Endodermal cell (in vitro differentiated cells): ENCODE measurements at regions not wholly inside any gene's neighbourhood (a gene's known extent, or its start where the extent isn't known, plus 50 kb on each side); places are given as distances from the start of the nearest gene placed in this dataset.

Experiments
- DNase-seq: peaks from one replicate; pipeline ENCODE4 v3.0.0-alpha.2; 2017
- H3K27ac ChIP-seq: 2 replicates; pipeline ENCODE4 v1.5.1; 2013; ENCODE audit warnings: mild to moderate bottlenecking, low read depth, low read length, moderate library complexity
- H3K27me3 ChIP-seq: 2 replicates; pipeline ENCODE4 v1.6.1; 2013; ENCODE audit warnings: mild to moderate bottlenecking, low read length, moderate library complexity; ENCODE audit not compliant: insufficient read depth, control insufficient read depth, poor library complexity, severe bottlenecking
- H3K36me3 ChIP-seq: 2 replicates; pipeline ENCODE4 v1.7.0; 2013; ENCODE audit warnings: mild to moderate bottlenecking, low read length, moderate library complexity; ENCODE audit not compliant: control insufficient read depth, insufficient read depth
- H3K4me1 ChIP-seq: one replicate; pipeline ENCODE4 v1.7.0; 2013; ENCODE audit warnings: low read length; ENCODE audit not compliant: control insufficient read depth, insufficient read depth
- H3K4me3 ChIP-seq: 2 replicates; pipeline ENCODE4 v1.5.1; 2013; ENCODE audit warnings: mild to moderate bottlenecking, low read length, moderate library complexity
- H3K9ac ChIP-seq: 2 replicates; pipeline ENCODE4 v1.6.1; 2013; ENCODE audit warnings: mild to moderate bottlenecking, low read length, moderate library complexity; ENCODE audit not compliant: poor library complexity, severe bottlenecking; ENCODE audit errors: extremely low read depth
- H3K9me3 ChIP-seq: 2 replicates; pipeline ENCODE4 v1.6.1; 2013; ENCODE audit warnings: mild to moderate bottlenecking, low read length, moderate library complexity; ENCODE audit not compliant: control insufficient read depth
- H3K27ac Mint-ChIP-seq: 2 replicates; pipeline ENCODE4 v1.8.0; 2020; ENCODE audit warnings: mixed read lengths
- H3K27me3 Mint-ChIP-seq: 2 replicates; pipeline ENCODE4 v1.8.0; 2021; ENCODE audit warnings: mild to moderate bottlenecking, mixed read lengths; ENCODE audit not compliant: insufficient read depth
- H3K36me3 Mint-ChIP-seq: 2 replicates; pipeline ENCODE4 v1.8.0; 2020; ENCODE audit warnings: low read depth, mixed read lengths
- H3K4me1 Mint-ChIP-seq: 2 replicates; pipeline ENCODE4 v1.8.0; 2020; ENCODE audit warnings: mixed read lengths
- H3K4me3 Mint-ChIP-seq: 2 replicates; pipeline ENCODE4 v1.8.0; 2020; ENCODE audit warnings: mild to moderate bottlenecking, moderate library complexity, mixed read lengths
- H3K9me3 Mint-ChIP-seq: 2 replicates; pipeline ENCODE4 v1.8.0; 2020; ENCODE audit warnings: mild to moderate bottlenecking, mixed read lengths
- WGBS, 2 experiments: methylation state at CpG; one replicate each; pipeline versions ENCODE4 v1.1.5 to v1.1.7; 2013; ENCODE audit warnings: missing lambda C conversion rate in 2 of 2, mixed read lengths in 1 of 2; ENCODE audit not compliant: insufficient coverage in 1 of 2, insufficient read length in 1 of 2; 5-methylcytosine and 5-hydroxymethylcytosine counted together
- TF ChIP-seq, protein P1 (sequence below): fragments of 200-600 bp; sonication (generic); conservative IDR thresholded peaks from 2 replicates; pipeline ENCODE4 v1.5.0; 2021; ENCODE audit warnings: antibody characterized with exemption, mild to moderate bottlenecking

- Histone ChIP-seq H3K27ac (no peak overlapping the region), H3K4me3 (no peak overlapping the region), H3K4me1 (peaks cover 3% of the 10 kb centered on the region), H3K27me3 (no peaks in the 10 kb centered on the region), H3K9me3 (peaks cover 5% of the 10 kb centered on the region), H3K36me3 (no peaks in the 10 kb centered on the region), H3K9ac (no peak overlapping the region)
- H3K4me1 Mint-ChIP-seq = peaks cover 12% of the 10 kb centered on the region
- H3K9me3 Mint-ChIP-seq = peaks cover 5% of the 10 kb centered on the region
- no peak overlapping the region for H3K4me3 Mint-ChIP-seq
- WGBS, 2 experiments = 100% methylated on average over 2 of the region's 2 CpGs; no CpG with 5 or more reads in 1 of the 2 experiments
- TF ChIP-seq, protein P1, sequence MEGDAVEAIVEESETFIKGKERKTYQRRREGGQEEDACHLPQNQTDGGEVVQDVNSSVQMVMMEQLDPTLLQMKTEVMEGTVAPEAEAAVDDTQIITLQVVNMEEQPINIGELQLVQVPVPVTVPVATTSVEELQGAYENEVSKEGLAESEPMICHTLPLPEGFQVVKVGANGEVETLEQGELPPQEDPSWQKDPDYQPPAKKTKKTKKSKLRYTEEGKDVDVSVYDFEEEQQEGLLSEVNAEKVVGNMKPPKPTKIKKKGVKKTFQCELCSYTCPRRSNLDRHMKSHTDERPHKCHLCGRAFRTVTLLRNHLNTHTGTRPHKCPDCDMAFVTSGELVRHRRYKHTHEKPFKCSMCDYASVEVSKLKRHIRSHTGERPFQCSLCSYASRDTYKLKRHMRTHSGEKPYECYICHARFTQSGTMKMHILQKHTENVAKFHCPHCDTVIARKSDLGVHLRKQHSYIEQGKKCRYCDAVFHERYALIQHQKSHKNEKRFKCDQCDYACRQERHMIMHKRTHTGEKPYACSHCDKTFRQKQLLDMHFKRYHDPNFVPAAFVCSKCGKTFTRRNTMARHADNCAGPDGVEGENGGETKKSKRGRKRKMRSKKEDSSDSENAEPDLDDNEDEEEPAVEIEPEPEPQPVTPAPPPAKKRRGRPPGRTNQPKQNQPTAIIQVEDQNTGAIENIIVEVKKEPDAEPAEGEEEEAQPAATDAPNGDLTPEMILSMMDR = no peak
- no peaks in the 10 kb centered on the region for H3K36me3 Mint-ChIP-seq
- DNase-seq = no peak
- H3K27ac Mint-ChIP-seq = no peak overlapping the region
- no peaks in the 10 kb centered on the region for H3K27me3 Mint-ChIP-seq
Measured at GRCh38 chr14:43778937-43779639, 728.0 kb downstream of the FSCB start.

GRCh38 chr14:43778570-43778936 lies 728.5 kb downstream of the FSCB start:
- Mint-ChIP-seq H3K4me3 (no peak overlapping the region), H3K9me3 (peaks cover 5% of the 10 kb centered on the region), H3K27me3 (no peaks in the 10 kb centered on the region), H3K27ac (no peak overlapping the region), H3K36me3 (no peaks in the 10 kb centered on the region), H3K4me1 (peaks cover 12% of the 10 kb centered on the region)
- H3K27me3 ChIP-seq = no peaks in the 10 kb centered on the region
- H3K36me3 ChIP-seq = no peaks in the 10 kb centered on the region
- no peak overlapping the region for H3K9ac ChIP-seq
- TF ChIP-seq, protein P1 = no peak
- peaks cover 3% of the 10 kb centered on the region for H3K4me1 ChIP-seq
- 100% methylated on average over 1 of the region's 1 CpG; no CpG with 5 or more reads in 1 of the 2 experiments for WGBS, 2 experiments
- DNase-seq = no peak
- peaks cover 5% of the 10 kb centered on the region for H3K9me3 ChIP-seq
- H3K27ac ChIP-seq = no peak overlapping the region
- H3K4me3 ChIP-seq = no peak overlapping the region

- TF ChIP-seq, protein P1 = no peak
- Mint-ChIP-seq H3K27ac (no peak overlapping the region), H3K27me3 (no peaks in the 10 kb centered on the region), H3K4me1 (no peaks in the 10 kb centered on the region), H3K4me3 (no peak overlapping the region), H3K36me3 (no peaks in the 10 kb centered on the region), H3K9me3 (no peaks in the 10 kb centered on the region)
- H3K9ac ChIP-seq = no peak overlapping the region
- no peak for DNase-seq
- no peaks in the 10 kb centered on the region for H3K9me3 ChIP-seq
- H3K4me3 ChIP-seq = no peak overlapping the region
- no peaks in the 10 kb centered on the region for H3K27me3 ChIP-seq
- H3K36me3 ChIP-seq = no peaks in the 10 kb centered on the region
- H3K4me1 ChIP-seq = no peaks in the 10 kb centered on the region
- no peak overlapping the region for H3K27ac ChIP-seq
Measured at GRCh38 chr14:43765474-43765873, 741.6 kb downstream of the FSCB start.
